Common myeloid progenitor, CD34-positive (primary cell): ENCODE measurements at regions not wholly inside any gene's neighbourhood (a gene's known extent, or its start where the extent isn't known, plus 50 kb on each side); places are given as distances from the start of the nearest gene placed in this dataset.
A peak's percentile ranks its signal among the peaks of the same experiment; 100 is the strongest.

ENCODE experiments used
- CTCF ChIA-PET: fragments of 350-600 bp; sonication (Branson Sonifier 250); formaldehyde crosslinking; loops from one replicate; lab custom pipeline; 2021; ENCODE audit warnings: antibody characterized with exemption; lab: Charles Lee
- POLR2A ChIA-PET: fragments of 350-600 bp; sonication (Branson Sonifier 250); formaldehyde crosslinking; loops from one replicate; lab custom pipeline; 2021; ENCODE audit warnings: antibody characterized with exemption; lab: Charles Lee
- DNase-seq, 3 donors: peaks; one replicate each; pipeline versions ENCODE4 v3.0.0 to v3.0.0-alpha.2; 2013
- H3K27ac ChIP-seq, 2 experiments: 1 replicate in 1 of 2; 2 replicates in 1 of 2; pipeline ENCODE4 v1.7.0; 2013; ENCODE audit warnings: inconsistent platforms in 2 of 2, low read length in 2 of 2, mild to moderate bottlenecking in 2 of 2, low read depth in 1 of 2, moderate library complexity in 1 of 2; ENCODE audit not compliant: severe bottlenecking in 2 of 2, insufficient read depth in 1 of 2, poor library complexity in 1 of 2
- H3K27me3 ChIP-seq, 5 experiments: replicated peaks in 2 of 5; 1 replicate in 3 of 5; 2 replicates in 2 of 5; pipeline versions ENCODE4 v1.6.1 to v1.7.0; 2013; ENCODE audit warnings: low read length in 4 of 5, mild to moderate bottlenecking in 2 of 5, moderate library complexity in 2 of 5, inconsistent platforms in 1 of 5; ENCODE audit not compliant: insufficient read depth in 5 of 5, control insufficient read depth in 4 of 5
- H3K36me3 ChIP-seq, 4 experiments: 1 replicate in 2 of 4; 2 replicates in 2 of 4; pipeline versions ENCODE4 v1.6.1 to v1.7.0; 2013; ENCODE audit warnings: low read length in 3 of 4, control low read depth in 1 of 4, mild to moderate bottlenecking in 1 of 4; ENCODE audit not compliant: control insufficient read depth in 4 of 4, insufficient read depth in 4 of 4
- H3K4me1 ChIP-seq, 4 experiments: 1 replicate in 3 of 4; 2 replicates in 1 of 4; pipeline versions ENCODE4 v1.6.1 to v1.7.1; 2013; ENCODE audit warnings: low read length in 3 of 4, mild to moderate bottlenecking in 3 of 4, control low read depth in 1 of 4, inconsistent platforms in 1 of 4, moderate library complexity in 1 of 4; ENCODE audit not compliant: control insufficient read depth in 4 of 4, insufficient read depth in 4 of 4; ENCODE audit errors: control extremely low read depth in 1 of 4
- H3K4me3 ChIP-seq, 7 experiments: 1 replicate in 4 of 7; 2 replicates in 3 of 7; pipeline versions ENCODE4 v1.5.1 to v1.7.0; 2013; ENCODE audit warnings: mild to moderate bottlenecking in 7 of 7, low read length in 6 of 7, moderate library complexity in 6 of 7, inconsistent platforms in 2 of 7, low read depth in 2 of 7, control low read depth in 1 of 7; ENCODE audit not compliant: insufficient read depth in 4 of 7, control insufficient read depth in 1 of 7; ENCODE audit errors: extremely low read depth in 1 of 7
- H3K9me3 ChIP-seq, 5 experiments: 1 replicate in 4 of 5; 2 replicates in 1 of 5; pipeline versions ENCODE4 v1.6.1 to v1.7.1; 2013; ENCODE audit warnings: low read length in 4 of 5, mild to moderate bottlenecking in 2 of 5, inconsistent platforms in 1 of 5, low read depth in 1 of 5, moderate library complexity in 1 of 5; ENCODE audit not compliant: control insufficient read depth in 4 of 5, insufficient read depth in 2 of 5; ENCODE audit errors: control extremely low read depth in 1 of 5
- WGBS: methylation state at CpG from one replicate; pipeline ENCODE4 v1.1.5; 2013; ENCODE audit not compliant: insufficient coverage; 5-methylcytosine and 5-hydroxymethylcytosine counted together

GRCh38 chr13:80250213-80250810 lies 90.6 kb downstream of the SPRY2 start:
- H3K4me1 ChIP-seq, result no peaks in the 10 kb centered on the region
- WGBS, result 88% methylated on average over 3 of the region's 7 CpGs
- no peaks in the 10 kb centered on the region for H3K36me3 ChIP-seq
- no peaks in the 10 kb centered on the region for H3K27me3 ChIP-seq
- no peak for DNase-seq
- ChIA-PET CTCF (no interaction called here), POLR2A (no interaction called here)
- no peaks in the 10 kb centered on the region for H3K9me3 ChIP-seq
- H3K27ac ChIP-seq, result no peak overlapping the region
- no peak overlapping the region for H3K4me3 ChIP-seq

- H3K4me1 ChIP-seq, result no peaks in the 10 kb centered on the region
- no CpG with 5 or more reads among the region's 1 CpG for WGBS
- no peaks in the 10 kb centered on the region for H3K36me3 ChIP-seq
- no peak overlapping the region for H3K27ac ChIP-seq
- no peak overlapping the region for H3K4me3 ChIP-seq
- no peak for DNase-seq
- CTCF ChIA-PET, result no interaction called here
- POLR2A ChIA-PET, result no interaction called here
- no peaks in the 10 kb centered on the region for H3K9me3 ChIP-seq
- no peaks in the 10 kb centered on the region for H3K27me3 ChIP-seq
Observed at GRCh38 chr13:80249516-80250212, 91.3 kb downstream of the SPRY2 start.

GRCh38 chr13:80245162-80245733 lies 95.7 kb downstream of the SPRY2 start:
- Histone ChIP-seq H3K36me3 (no peaks in the 10 kb centered on the region), H3K4me1 (no peaks in the 10 kb centered on the region), H3K27ac (no peak overlapping the region), H3K9me3 (no peaks in the 10 kb centered on the region), H3K4me3 (no peak overlapping the region), H3K27me3 (no peaks in the 10 kb centered on the region)
- no peak for DNase-seq
- ChIA-PET CTCF (no interaction called here), POLR2A (no interaction called here)
- WGBS, result 93% methylated on average over 4 of the region's 4 CpGs

- no peaks in the 10 kb centered on the region for H3K9me3 ChIP-seq
- CTCF ChIA-PET, result no interaction called here
- no peak for DNase-seq
- POLR2A ChIA-PET, result no interaction called here
- no peaks in the 10 kb centered on the region for H3K27me3 ChIP-seq
- WGBS, result 95% methylated on average over 3 of the region's 3 CpGs
- no peak overlapping the region for H3K27ac ChIP-seq
- no peak overlapping the region for H3K4me3 ChIP-seq
- H3K4me1 ChIP-seq, result no peaks in the 10 kb centered on the region
- H3K36me3 ChIP-seq, result no peaks in the 10 kb centered on the region
Observed at GRCh38 chr13:80244574-80244973, 96.4 kb downstream of the SPRY2 start.

GRCh38 chr13:80242728-80243427 lies 98.0 kb downstream of the SPRY2 start:
- H3K4me1 ChIP-seq, result no peaks in the 10 kb centered on the region
- H3K27ac ChIP-seq, result no peak overlapping the region
- H3K4me3 ChIP-seq, result no peak overlapping the region
- H3K27me3 ChIP-seq, result no peaks in the 10 kb centered on the region
- no peaks in the 10 kb centered on the region for H3K36me3 ChIP-seq
- CTCF ChIA-PET, result no interaction called here
- no peaks in the 10 kb centered on the region for H3K9me3 ChIP-seq
- POLR2A ChIA-PET, result no interaction called here
- no peak for DNase-seq

GRCh38 chr13:80239571-80240255 lies 101.2 kb downstream of the SPRY2 start:
- ChIA-PET CTCF (no interaction called here), POLR2A (interaction anchor here (0.6 kb wide), 3 partner anchors 88 to 438 kb away, joined by 3 to 4 read pairs (median 3); no protein-coding TSS in a partner anchor)
- WGBS, result 100% methylated on average over 1 of the region's 3 CpGs
- Histone ChIP-seq H3K4me1 (peaks cover 0 to 14% (median 8%) of the 10 kb centered on the region in 4 experiments), H3K36me3 (no peaks in the 10 kb centered on the region), H3K27ac (no peak overlapping the region), H3K9me3 (no peaks in the 10 kb centered on the region), H3K4me3 (no peak overlapping the region), H3K27me3 (no peaks in the 10 kb centered on the region)
- peak in 2 of 3 donors; percentile 16 to 27 for DNase-seq
